Activated CD4-positive, alpha-beta T cell treated with anti-CD3 and anti-CD28 coated beads for 1 hour (primary cell): ENCODE measurements at regions not wholly inside any gene's neighbourhood (a gene's known extent, or its start where the extent isn't known, plus 50 kb on each side); places are given as distances from the start of the nearest gene placed in this dataset.

ENCODE experiments used
- DNase-seq: peaks from one replicate; pipeline ENCODE4 v3.0.0-alpha.2; 2020

DNA sequence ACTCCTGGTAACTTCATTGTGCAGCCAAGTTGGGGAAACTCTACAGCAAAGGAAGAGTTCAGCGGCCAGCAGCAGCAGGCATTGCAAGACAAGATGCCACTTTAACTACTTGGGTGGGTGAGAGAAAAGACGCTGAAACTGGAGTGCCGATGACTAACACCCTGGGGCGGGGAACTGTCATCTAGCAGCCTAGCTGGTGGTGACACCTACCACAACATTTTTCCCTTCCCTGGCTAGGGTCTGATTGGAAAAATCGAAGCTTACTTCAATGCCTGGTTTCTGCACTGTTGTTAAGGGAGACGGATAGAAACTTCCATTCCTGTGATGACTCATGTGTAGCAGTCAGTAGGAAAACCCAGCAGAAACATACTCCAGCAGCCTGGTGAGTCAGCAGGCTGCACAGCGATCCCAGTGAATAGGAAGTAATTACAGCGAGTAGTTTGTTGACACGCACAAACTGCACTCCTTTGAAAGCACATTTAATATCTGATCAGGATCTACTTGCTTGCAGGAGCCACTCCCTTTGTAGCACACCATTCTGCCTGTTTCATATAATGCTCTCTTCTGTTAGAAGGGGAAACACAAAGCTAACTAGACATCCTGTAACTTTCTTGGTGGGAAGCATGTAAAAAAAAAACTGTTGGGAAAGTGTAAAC, 62.1 kb upstream of the MAPRE2 start:
- peak; percentile 62 for DNase-seq

DNA sequence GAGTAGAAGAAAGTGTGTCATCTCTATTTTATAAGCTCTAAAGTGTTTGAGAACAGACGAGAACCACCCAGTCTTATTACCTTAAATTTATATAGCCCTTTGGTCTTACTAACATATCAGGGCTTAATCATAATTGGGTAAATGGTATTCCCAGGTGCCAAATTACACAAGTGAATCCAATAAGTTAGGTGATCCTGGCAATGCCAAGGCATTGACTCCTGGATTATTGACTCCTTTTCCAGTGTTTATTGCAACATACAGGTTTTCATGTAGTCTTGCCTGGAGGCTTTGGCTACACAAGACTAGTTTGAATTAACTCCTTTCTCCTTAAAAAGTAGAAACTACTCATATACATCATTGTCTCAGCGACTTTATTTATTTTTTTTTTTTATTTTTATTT, 59.7 kb upstream of the MAPRE2 start:
- no peak for DNase-seq

DNA sequence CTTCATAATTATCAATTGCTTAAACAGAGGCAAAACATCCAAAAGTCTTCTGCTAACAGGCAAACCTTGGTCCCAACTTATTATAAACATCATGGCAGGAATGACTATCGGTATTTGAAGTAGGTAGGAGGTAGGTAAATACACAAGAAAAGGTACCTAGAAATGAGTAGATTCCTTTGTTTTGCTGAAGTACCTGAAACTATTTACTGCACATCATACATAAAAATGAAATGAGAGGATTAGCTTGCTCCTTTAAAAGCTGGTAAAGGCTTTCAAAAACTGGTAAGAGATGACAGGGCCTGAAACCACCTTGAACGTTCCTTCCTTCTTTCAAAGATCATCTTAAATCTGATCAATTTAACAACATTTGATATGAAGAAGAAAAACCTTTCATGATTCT, 55.2 kb upstream of the MAPRE2 start:
- DNase-seq = no peak

DNA sequence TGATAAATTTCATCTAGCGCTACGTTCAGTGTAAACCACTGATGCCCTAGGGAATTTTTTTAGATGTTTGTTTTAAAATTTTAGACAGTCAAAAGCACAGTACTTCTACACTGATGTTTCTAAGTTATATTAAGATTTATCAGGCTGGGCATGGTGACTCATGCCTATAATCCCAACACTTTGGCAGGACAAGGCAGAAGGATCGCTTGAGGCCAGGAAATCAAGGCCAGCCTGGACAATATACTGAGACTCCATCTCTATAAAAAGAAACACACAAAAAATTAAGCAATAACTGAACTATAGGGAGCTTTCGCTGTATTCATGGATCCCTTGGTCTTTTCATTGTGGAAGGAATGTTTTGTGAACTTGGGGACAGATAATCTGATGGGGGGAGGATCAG, 50.6 kb upstream of the MAPRE2 start:
- no peak for DNase-seq

DNA sequence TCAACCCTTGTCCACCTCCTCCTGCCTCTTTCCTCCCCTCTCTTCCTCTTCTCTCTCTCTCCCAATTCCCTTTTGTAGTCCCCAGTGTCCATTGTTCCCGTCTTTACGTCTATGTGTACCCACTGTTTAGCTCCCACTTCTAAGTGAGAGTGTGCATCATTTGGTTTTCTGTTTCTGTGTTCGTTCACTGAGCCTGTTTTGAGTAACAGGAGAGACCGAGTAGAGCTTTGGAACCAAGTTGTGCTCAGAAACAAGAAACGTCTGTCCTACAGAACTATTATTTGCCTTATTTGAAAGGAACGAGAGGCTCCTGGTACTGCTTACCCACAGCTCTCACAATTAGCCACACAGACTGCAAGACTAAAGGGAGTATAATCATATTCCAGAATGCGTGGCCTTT, 50.1 kb upstream of the MAPRE2 start:
- no peak for DNase-seq
